GM23248 (cell line): ENCODE measurements at regions not wholly inside any gene's neighbourhood (a gene's known extent, or its start where the extent isn't known, plus 50 kb on each side); places are given as distances from the start of the nearest gene placed in this dataset.

Source experiments
- EZH2 ChIP-seq: fragments of 200-600 bp; sonication (generic); IDR thresholded peaks from 2 replicates; pipeline ENCODE4 v1.6.1; 2018; ENCODE audit warnings: antibody characterized with exemption, mild to moderate bottlenecking; ENCODE audit not compliant: insufficient read depth, poor library complexity, severe bottlenecking
- EZH2phosphoT487 ChIP-seq: fragments of 200-600 bp; sonication (generic); IDR thresholded peaks from 2 replicates; pipeline ENCODE4 v1.6.1; 2018; ENCODE audit warnings: antibody characterized with exemption, moderate library complexity, mild to moderate bottlenecking, low read depth; ENCODE audit not compliant: insufficient read depth

DNA sequence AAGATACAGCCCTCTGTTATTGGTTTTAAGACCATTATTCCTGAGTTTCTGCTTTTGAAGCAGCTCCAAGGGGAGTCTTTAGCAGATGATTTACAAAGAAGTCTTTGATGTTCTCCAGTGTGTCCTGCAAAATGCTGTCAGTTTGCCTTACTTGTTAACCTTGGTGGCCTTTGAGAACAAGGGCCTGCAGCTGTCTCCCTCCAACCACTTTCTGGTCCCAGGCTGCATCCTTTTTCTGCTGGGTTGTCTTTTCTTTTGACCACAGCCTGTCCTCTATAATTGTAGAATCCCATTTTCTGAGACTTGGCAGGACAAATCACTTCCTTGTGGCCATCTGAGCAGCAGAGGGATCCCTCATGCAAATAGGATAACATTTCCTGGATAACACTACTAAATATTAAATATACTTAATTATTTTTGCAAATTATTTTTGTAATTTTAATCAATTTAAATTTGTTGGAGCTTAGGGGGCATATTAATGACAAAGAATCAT lies 281.4 kb downstream of the DMRT2 start:
- no peak for TF ChIP-seq EZH2phosphoT487
- TF ChIP-seq EZH2, result no peak
